ENCODE measurements at regions not wholly inside any gene's neighbourhood (a gene's known extent, or its start where the extent isn't known, plus 50 kb on each side); places are given as distances from the start of the nearest gene placed in this dataset.

- no peak overlapping the region for H2BK5ac ChIP-seq (ENCODE audit: low read depth, low read length, poor library complexity, severe bottlenecking)
- no peak overlapping the region for H3K14ac ChIP-seq (ENCODE audit: low read length in 2 of 2)
- no peak overlapping the region for H3K27ac ChIP-seq (ENCODE audit: low read length, poor library complexity, severe bottlenecking)
- no peak overlapping the region for H4K91ac ChIP-seq (ENCODE audit: low read length)
- H2BK12ac ChIP-seq (ENCODE audit: low read length in 2 of 2) = no peak overlapping the region
- no peak overlapping the region for H2BK15ac ChIP-seq (ENCODE audit: low read depth, poor library complexity, severe bottlenecking)
- H4K8ac ChIP-seq (ENCODE audit: low read length) = no peak overlapping the region
- no peak overlapping the region for H2AFZ ChIP-seq (ENCODE audit: low read depth, low read length)
- H3K4me3 ChIP-seq (ENCODE audit: insufficient read depth in 1 of 2, low read depth in 1 of 2, low read length in 2 of 2) = no peak overlapping the region
- 60% methylated on average over 2 of the region's 3 CpGs for WGBS
- H3K23ac ChIP-seq (ENCODE audit: low read length in 2 of 2) = no peak overlapping the region
- H2AK5ac ChIP-seq (ENCODE audit: low read length, severe bottlenecking) = no peak overlapping the region
- no peaks in the 10 kb centered on the region for H3K79me1 ChIP-seq (replicated peaks; ENCODE audit: low read length, poor library complexity, severe bottlenecking)
- no peaks in the 10 kb centered on the region for H3K4me1 ChIP-seq (ENCODE audit: control insufficient read depth, insufficient read depth, low read depth, low read length)
- H3K36me3 ChIP-seq (ENCODE audit: control insufficient read depth in 1 of 2, insufficient read depth in 2 of 2, low read depth in 1 of 2, low read length in 2 of 2) = no peaks in the 10 kb centered on the region
- H3K18ac ChIP-seq (ENCODE audit: low read depth in 1 of 2, low read length in 2 of 2) = no peak overlapping the region
- DNase-seq = no peak
- no peak overlapping the region for H2BK120ac ChIP-seq (ENCODE audit: low read depth, low read length)
- no peaks in the 10 kb centered on the region for H3K9me3 ChIP-seq (ENCODE audit: control insufficient read depth, low read length)
- H3K27me3 ChIP-seq (ENCODE audit: control insufficient read depth in 1 of 2, insufficient read depth in 1 of 2, low read length in 2 of 2) = no peaks in the 10 kb centered on the region
- H3K9ac ChIP-seq (ENCODE audit: low read length) = no peak overlapping the region
- H3K4me2 ChIP-seq (ENCODE audit: low read length, poor library complexity, severe bottlenecking) = no peak overlapping the region
- H3K4ac ChIP-seq (ENCODE audit: low read depth in 1 of 2, low read length in 2 of 2) = no peak overlapping the region
These were observed 114.2 kb upstream of the DAZL start for GRCh38 chr3:16719426-16719825.

GRCh38 chr3:16720367-16720940 lies 115.2 kb upstream of the DAZL start:
- Histone ChIP-seq H2BK12ac (ENCODE audit: low read length in 2 of 2) (no peak overlapping the region), H3K79me1 (replicated peaks; ENCODE audit: low read length, poor library complexity, severe bottlenecking) (no peaks in the 10 kb centered on the region), H3K27me3 (ENCODE audit: control insufficient read depth in 1 of 2, insufficient read depth in 1 of 2, low read length in 2 of 2) (no peaks in the 10 kb centered on the region), H4K8ac (ENCODE audit: low read length) (no peak overlapping the region), H3K9ac (ENCODE audit: low read length) (no peak overlapping the region), H3K27ac (ENCODE audit: low read length, poor library complexity, severe bottlenecking) (no peak overlapping the region), H3K4me1 (ENCODE audit: control insufficient read depth, insufficient read depth, low read depth, low read length) (no peaks in the 10 kb centered on the region), H3K36me3 (ENCODE audit: control insufficient read depth in 1 of 2, insufficient read depth in 2 of 2, low read depth in 1 of 2, low read length in 2 of 2) (no peaks in the 10 kb centered on the region), H2BK15ac (ENCODE audit: low read depth, poor library complexity, severe bottlenecking) (no peak overlapping the region), H4K91ac (ENCODE audit: low read length) (no peak overlapping the region), H3K14ac (ENCODE audit: low read length in 2 of 2) (no peak overlapping the region), H2AFZ (ENCODE audit: low read depth, low read length) (no peak overlapping the region), H3K4me3 (ENCODE audit: insufficient read depth in 1 of 2, low read depth in 1 of 2, low read length in 2 of 2) (no peak overlapping the region), H3K18ac (ENCODE audit: low read depth in 1 of 2, low read length in 2 of 2) (no peak overlapping the region), H3K23ac (ENCODE audit: low read length in 2 of 2) (no peak overlapping the region), H2BK120ac (ENCODE audit: low read depth, low read length) (no peak overlapping the region), H3K4me2 (ENCODE audit: low read length, poor library complexity, severe bottlenecking) (no peak overlapping the region), H2AK5ac (ENCODE audit: low read length, severe bottlenecking) (no peak overlapping the region), H3K4ac (ENCODE audit: low read depth in 1 of 2, low read length in 2 of 2) (no peak overlapping the region), H2BK5ac (ENCODE audit: low read depth, low read length, poor library complexity, severe bottlenecking) (no peak overlapping the region), H3K9me3 (ENCODE audit: control insufficient read depth, low read length) (no peaks in the 10 kb centered on the region)
- DNase-seq = no peak
- 59% methylated on average over 2 of the region's 3 CpGs for WGBS

- Histone ChIP-seq H3K4me1 (ENCODE audit: control insufficient read depth, insufficient read depth, low read depth, low read length) (no peaks in the 10 kb centered on the region), H3K27ac (ENCODE audit: low read length, poor library complexity, severe bottlenecking) (no peak overlapping the region), H2BK15ac (ENCODE audit: low read depth, poor library complexity, severe bottlenecking) (no peak overlapping the region), H3K23ac (ENCODE audit: low read length in 2 of 2) (no peak overlapping the region), H3K79me1 (replicated peaks; ENCODE audit: low read length, poor library complexity, severe bottlenecking) (no peaks in the 10 kb centered on the region), H3K4me2 (ENCODE audit: low read length, poor library complexity, severe bottlenecking) (no peak overlapping the region), H3K4ac (ENCODE audit: low read depth in 1 of 2, low read length in 2 of 2) (no peak overlapping the region), H3K4me3 (ENCODE audit: insufficient read depth in 1 of 2, low read depth in 1 of 2, low read length in 2 of 2) (no peak overlapping the region), H3K18ac (ENCODE audit: low read depth in 1 of 2, low read length in 2 of 2) (no peak overlapping the region), H3K36me3 (ENCODE audit: control insufficient read depth in 1 of 2, insufficient read depth in 2 of 2, low read depth in 1 of 2, low read length in 2 of 2) (no peaks in the 10 kb centered on the region), H4K8ac (ENCODE audit: low read length) (no peak overlapping the region), H3K9ac (ENCODE audit: low read length) (no peak overlapping the region), H2BK12ac (ENCODE audit: low read length in 2 of 2) (no peak overlapping the region), H2BK5ac (ENCODE audit: low read depth, low read length, poor library complexity, severe bottlenecking) (no peak overlapping the region), H3K9me3 (ENCODE audit: control insufficient read depth, low read length) (peaks cover 4% of the 10 kb centered on the region), H3K14ac (ENCODE audit: low read length in 2 of 2) (no peak overlapping the region), H3K27me3 (ENCODE audit: control insufficient read depth in 1 of 2, insufficient read depth in 1 of 2, low read length in 2 of 2) (no peaks in the 10 kb centered on the region), H2AK5ac (ENCODE audit: low read length, severe bottlenecking) (no peak overlapping the region), H4K91ac (ENCODE audit: low read length) (no peak overlapping the region), H2AFZ (ENCODE audit: low read depth, low read length) (no peak overlapping the region), H2BK120ac (ENCODE audit: low read depth, low read length) (no peak overlapping the region)
- 77% methylated on average over 2 of the region's 3 CpGs for WGBS
- no peak for DNase-seq
These were observed 116.3 kb upstream of the DAZL start for GRCh38 chr3:16721494-16721893.

DNA sequence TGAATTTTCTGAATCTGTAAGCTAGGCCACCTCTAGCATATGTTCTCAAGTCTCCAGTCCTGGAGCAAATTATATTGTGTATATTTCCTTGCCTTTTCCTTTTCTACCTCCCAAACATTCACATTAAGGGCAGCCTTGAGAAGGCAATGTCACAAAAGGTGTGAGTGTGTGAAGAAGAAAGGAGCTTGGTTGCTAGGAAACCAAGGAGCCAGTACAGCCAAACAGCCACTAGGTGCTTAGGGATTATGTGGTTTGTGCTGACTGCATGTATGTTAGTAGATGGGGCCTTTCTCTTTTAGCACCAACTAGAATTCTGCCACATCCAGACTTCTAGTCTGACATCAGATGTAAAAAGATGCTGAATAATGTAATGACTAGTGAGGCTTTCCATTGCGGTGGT lies 118.8 kb upstream of the DAZL start:
- Histone ChIP-seq H3K14ac (ENCODE audit: low read length in 2 of 2) (no peak overlapping the region), H3K4me1 (ENCODE audit: control insufficient read depth, insufficient read depth, low read depth, low read length) (no peaks in the 10 kb centered on the region), H2AK5ac (ENCODE audit: low read length, severe bottlenecking) (no peak overlapping the region), H2BK15ac (ENCODE audit: low read depth, poor library complexity, severe bottlenecking) (no peak overlapping the region), H2BK12ac (ENCODE audit: low read length in 2 of 2) (no peak overlapping the region), H3K4me2 (ENCODE audit: low read length, poor library complexity, severe bottlenecking) (no peak overlapping the region), H3K23ac (ENCODE audit: low read length in 2 of 2) (no peak overlapping the region), H4K91ac (ENCODE audit: low read length) (no peak overlapping the region), H3K27me3 (ENCODE audit: control insufficient read depth in 1 of 2, insufficient read depth in 1 of 2, low read length in 2 of 2) (no peaks in the 10 kb centered on the region), H3K4me3 (ENCODE audit: insufficient read depth in 1 of 2, low read depth in 1 of 2, low read length in 2 of 2) (no peak overlapping the region), H3K79me1 (replicated peaks; ENCODE audit: low read length, poor library complexity, severe bottlenecking) (no peaks in the 10 kb centered on the region), H3K9ac (ENCODE audit: low read length) (no peak overlapping the region), H3K9me3 (ENCODE audit: control insufficient read depth, low read length) (peaks cover 4% of the 10 kb centered on the region), H3K18ac (ENCODE audit: low read depth in 1 of 2, low read length in 2 of 2) (no peak overlapping the region), H2BK5ac (ENCODE audit: low read depth, low read length, poor library complexity, severe bottlenecking) (no peak overlapping the region), H3K27ac (ENCODE audit: low read length, poor library complexity, severe bottlenecking) (no peak overlapping the region), H3K36me3 (ENCODE audit: control insufficient read depth in 1 of 2, insufficient read depth in 2 of 2, low read depth in 1 of 2, low read length in 2 of 2) (no peaks in the 10 kb centered on the region), H2AFZ (ENCODE audit: low read depth, low read length) (no peak overlapping the region), H3K4ac (ENCODE audit: low read depth in 1 of 2, low read length in 2 of 2) (no peak overlapping the region), H4K8ac (ENCODE audit: low read length) (no peak overlapping the region), H2BK120ac (ENCODE audit: low read depth, low read length) (no peak overlapping the region)
- no CpG with 5 or more reads among the region's 1 CpG for WGBS
- DNase-seq = peak; percentile 15

Measured in mesenchymal stem cell (in vitro differentiated cells and primary cell).